OCI-LY7 (cell line): ENCODE measurements at regions not wholly inside any gene's neighbourhood (a gene's known extent, or its start where the extent isn't known, plus 50 kb on each side); places are given as distances from the start of the nearest gene placed in this dataset.

Experiments used
- BruUV-seq: library from RNA; stranded (reverse); fragments of 400-500 nt; replicated peaks from 2 replicates; lab custom pipeline; 2021; lab: Mats Ljungman, UMichigan
- CTCF ChIA-PET: fragments of 300-600 bp; sonication (Branson Sonifier 250); formaldehyde crosslinking; loops from one replicate; lab custom pipeline; 2022; ENCODE audit warnings: antibody characterized with exemption; ENCODE audit not compliant: unreplicated experiment; lab: Charles Lee
- POLR2A ChIA-PET: fragments of 300-600 bp; sonication (Branson Sonifier 250); formaldehyde crosslinking; loops from one replicate; lab custom pipeline; 2022; ENCODE audit warnings: antibody characterized with exemption; lab: Charles Lee
- DNase-seq: peaks from one replicate; pipeline ENCODE4 v3.0.0-alpha.2; 2015; ENCODE audit warnings: low spot score
- H2AFZ ChIP-seq: fragments of 200-600 bp; sonication (generic), shearing (Covaris generic); 2 replicates; pipeline ENCODE4 v1.6.1; 2014; ENCODE audit warnings: mild to moderate bottlenecking, antibody characterized with exemption, low read length, moderate library complexity
- H3K27ac ChIP-seq: fragments of 200-600 bp; sonication (generic); 2 replicates; pipeline ENCODE4 v1.5.1; 2014; ENCODE audit warnings: mixed run types, low read depth, mild to moderate bottlenecking, moderate library complexity, low read length, inconsistent platforms; ENCODE audit not compliant: poor library complexity, severe bottlenecking
- H3K36me3 ChIP-seq: fragments of 200-600 bp; sonication (generic); 2 replicates; pipeline ENCODE4 v1.6.1; 2014; ENCODE audit warnings: mild to moderate bottlenecking, antibody characterized with exemption, low read length, moderate library complexity, mixed read lengths; ENCODE audit not compliant: insufficient read depth
- H3K4me1 ChIP-seq: fragments of 200-600 bp; sonication (generic); 2 replicates; pipeline ENCODE4 v1.5.1; 2014; ENCODE audit warnings: mild to moderate bottlenecking, low read length; ENCODE audit not compliant: insufficient read depth, poor library complexity, severe bottlenecking
- H3K4me2 ChIP-seq: fragments of 200-600 bp; sonication (generic); 2 replicates; pipeline ENCODE4 v1.6.1; 2014; ENCODE audit warnings: mild to moderate bottlenecking, low read length
- H3K4me3 ChIP-seq: fragments of 200-600 bp; sonication (generic); 2 replicates; pipeline ENCODE4 v1.5.1; 2014; ENCODE audit warnings: mild to moderate bottlenecking, low read depth, low read length; ENCODE audit not compliant: poor library complexity, severe bottlenecking
- H3K79me2 ChIP-seq: fragments of 200-600 bp; sonication (generic); 2 replicates; pipeline ENCODE4 v1.6.1; 2016; ENCODE audit warnings: low read depth, mild to moderate bottlenecking, low read length, moderate library complexity, mixed read lengths; ENCODE audit not compliant: insufficient read depth
- H3K9me2 ChIP-seq: fragments of 200-600 bp; sonication (generic); 2 replicates; pipeline ENCODE4 v1.6.1; 2016; ENCODE audit warnings: mild to moderate bottlenecking, low read length, mixed read lengths; ENCODE audit not compliant: insufficient read depth
- H3K9me3 ChIP-seq: fragments of 200-600 bp; sonication (generic); 2 replicates; pipeline ENCODE4 v1.6.1; 2014; ENCODE audit warnings: mild to moderate bottlenecking, mixed run types, low read length, mixed read lengths
- H4K20me1 ChIP-seq: fragments of 200-600 bp; sonication (generic); 2 replicates; pipeline ENCODE4 v1.6.1; 2014; ENCODE audit warnings: mild to moderate bottlenecking, antibody characterized with exemption, low read length, moderate library complexity, mixed read lengths; ENCODE audit not compliant: insufficient read depth
- EZH2phosphoT487 ChIP-seq: fragments of 200-600 bp; sonication (generic); IDR thresholded peaks from 2 replicates; pipeline ENCODE4 v1.6.1; 2018; ENCODE audit warnings: low read depth, borderline replicate concordance, mild to moderate bottlenecking, mixed run types, antibody characterized with exemption, low read length, moderate library complexity, mixed read lengths
- intact Hi-C: fragments of 100-400 bp; cut with micrococcal nuclease; formaldehyde crosslinking; loops from one replicate; pipeline ENCODE4 v1.10.0; 2022; ENCODE audit not compliant: unreplicated experiment
- TF ChIP-seq, protein P1 (sequence below): fragments of 200-600 bp; sonication (generic); conservative IDR thresholded peaks from 2 replicates; pipeline ENCODE4 v1.5.1; 2014; ENCODE audit warnings: mild to moderate bottlenecking, antibody characterized with exemption, low read length, moderate library complexity, mixed read lengths

DNA sequence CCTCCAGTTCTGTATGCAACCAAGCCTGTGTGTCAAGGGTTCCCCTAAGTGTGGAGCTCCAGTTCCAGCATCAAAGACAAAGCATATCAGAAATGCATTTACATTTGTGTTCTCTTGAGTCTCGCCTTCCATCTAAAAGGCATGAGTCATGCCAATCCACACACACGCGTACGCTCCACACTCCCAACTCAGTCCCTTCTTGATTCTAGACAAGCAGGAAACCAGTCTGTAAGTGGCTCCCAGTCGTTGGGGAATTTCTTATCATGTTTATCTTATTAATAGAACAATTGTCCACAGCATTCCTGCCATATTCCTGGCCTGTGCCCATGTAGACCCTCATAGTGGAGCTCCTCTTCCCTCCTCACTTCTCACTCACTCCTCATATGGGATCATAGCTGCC lies 86.4 kb upstream of the SLC35G4 start:
- no TSS peak for BruUV-seq
- H3K4me1 ChIP-seq, result no peaks in the 10 kb centered on the region
- ChIA-PET POLR2A (interaction anchor here (0.7 kb wide), 1 partner anchor 637 kb away, joined by 3 read pairs; no protein-coding TSS in a partner anchor), CTCF (no interaction called here)
- H3K27ac ChIP-seq, result no peak overlapping the region
- TF ChIP-seq EZH2phosphoT487, result no peak
- DNase-seq, result no peak
- H3K4me2 ChIP-seq, result no peak overlapping the region
- H3K9me2 ChIP-seq, result no peaks in the 10 kb centered on the region
- H3K9me3 ChIP-seq, result no peaks in the 10 kb centered on the region
- no peaks in the 10 kb centered on the region for H3K79me2 ChIP-seq
- no peak overlapping the region for H3K4me3 ChIP-seq
- H3K36me3 ChIP-seq, result no peaks in the 10 kb centered on the region
- intact Hi-C loops, result no loop called here
- H2AFZ ChIP-seq, result no peak overlapping the region
- H4K20me1 ChIP-seq, result no peaks in the 10 kb centered on the region

DNA sequence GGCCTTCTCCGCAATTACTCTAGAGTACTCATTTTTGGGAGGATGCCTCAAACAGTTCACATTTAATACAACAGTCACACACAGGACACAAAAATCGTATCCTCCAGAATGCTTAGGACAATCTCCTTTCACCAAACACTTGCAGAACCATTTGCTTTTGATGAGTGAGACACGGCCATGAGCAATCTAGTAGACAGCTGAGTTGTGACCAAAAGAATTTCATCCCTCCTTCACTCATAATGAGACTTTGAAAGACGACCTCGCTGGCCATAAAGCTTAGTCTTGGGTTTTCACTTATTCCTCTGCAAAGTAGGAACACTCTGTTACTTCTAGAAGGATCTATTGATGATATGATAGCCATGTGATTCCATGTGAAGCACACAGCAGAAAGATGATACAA lies 87.5 kb upstream of the SLC35G4 start:
- POLR2A ChIA-PET, result no interaction called here
- Histone ChIP-seq H3K4me1 (no peaks in the 10 kb centered on the region), H3K9me2 (no peaks in the 10 kb centered on the region), H3K4me3 (no peak overlapping the region), H3K79me2 (no peaks in the 10 kb centered on the region), H3K4me2 (no peak overlapping the region), H3K9me3 (no peaks in the 10 kb centered on the region), H2AFZ (no peak overlapping the region), H3K27ac (no peak overlapping the region), H4K20me1 (no peaks in the 10 kb centered on the region), H3K36me3 (no peaks in the 10 kb centered on the region)
- CTCF ChIA-PET, result no interaction called here
- no TSS peak for BruUV-seq
- TF ChIP-seq, protein P1, sequence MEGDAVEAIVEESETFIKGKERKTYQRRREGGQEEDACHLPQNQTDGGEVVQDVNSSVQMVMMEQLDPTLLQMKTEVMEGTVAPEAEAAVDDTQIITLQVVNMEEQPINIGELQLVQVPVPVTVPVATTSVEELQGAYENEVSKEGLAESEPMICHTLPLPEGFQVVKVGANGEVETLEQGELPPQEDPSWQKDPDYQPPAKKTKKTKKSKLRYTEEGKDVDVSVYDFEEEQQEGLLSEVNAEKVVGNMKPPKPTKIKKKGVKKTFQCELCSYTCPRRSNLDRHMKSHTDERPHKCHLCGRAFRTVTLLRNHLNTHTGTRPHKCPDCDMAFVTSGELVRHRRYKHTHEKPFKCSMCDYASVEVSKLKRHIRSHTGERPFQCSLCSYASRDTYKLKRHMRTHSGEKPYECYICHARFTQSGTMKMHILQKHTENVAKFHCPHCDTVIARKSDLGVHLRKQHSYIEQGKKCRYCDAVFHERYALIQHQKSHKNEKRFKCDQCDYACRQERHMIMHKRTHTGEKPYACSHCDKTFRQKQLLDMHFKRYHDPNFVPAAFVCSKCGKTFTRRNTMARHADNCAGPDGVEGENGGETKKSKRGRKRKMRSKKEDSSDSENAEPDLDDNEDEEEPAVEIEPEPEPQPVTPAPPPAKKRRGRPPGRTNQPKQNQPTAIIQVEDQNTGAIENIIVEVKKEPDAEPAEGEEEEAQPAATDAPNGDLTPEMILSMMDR, result no peak
- TF ChIP-seq EZH2phosphoT487, result no peak
- intact Hi-C loops, result no loop called here
- DNase-seq, result no peak

DNA sequence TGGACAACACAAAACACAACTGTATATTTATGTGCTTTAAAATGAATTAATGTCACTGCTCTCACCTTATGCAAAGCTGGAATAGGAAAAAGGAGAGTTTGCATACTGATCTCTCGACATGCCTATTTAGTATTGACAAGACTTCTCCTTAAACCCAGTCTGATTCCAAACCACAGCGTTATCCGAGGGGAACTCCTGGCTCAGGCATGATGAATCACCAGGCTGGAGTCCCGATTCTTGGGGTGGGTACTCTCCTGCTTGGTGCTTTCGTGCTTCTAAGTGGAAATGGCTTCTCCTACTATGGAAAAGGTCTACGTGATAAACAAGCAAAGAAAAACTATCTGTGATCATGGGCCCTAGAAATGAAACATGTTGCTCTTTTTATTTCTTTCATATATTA lies 88.9 kb upstream of the SLC35G4 start:
- Histone ChIP-seq H3K9me3 (no peaks in the 10 kb centered on the region), H3K27ac (no peak overlapping the region), H3K9me2 (no peaks in the 10 kb centered on the region), H2AFZ (no peak overlapping the region), H4K20me1 (no peaks in the 10 kb centered on the region), H3K36me3 (no peaks in the 10 kb centered on the region), H3K79me2 (no peaks in the 10 kb centered on the region), H3K4me1 (no peaks in the 10 kb centered on the region), H3K4me2 (no peak overlapping the region), H3K4me3 (no peak overlapping the region)
- no peak for DNase-seq
- POLR2A ChIA-PET, result no interaction called here
- intact Hi-C loops, result no loop called here
- BruUV-seq, result no TSS peak
- TF ChIP-seq, protein P1, result no peak
- TF ChIP-seq EZH2phosphoT487, result no peak
- CTCF ChIA-PET, result no interaction called here
